ENCODE measurements at regions not wholly inside any gene's neighbourhood (a gene's known extent, or its start where the extent isn't known, plus 50 kb on each side); places are given as distances from the start of the nearest gene placed in this dataset.

- TF ChIP-seq CEBPB (IDR thresholded peaks at IDR 0.05) (no peak), CTCF (IDR thresholded peaks at IDR 0.05) (no peak), MYC (IDR thresholded peaks at IDR 0.05; ENCODE audit: borderline replicate concordance, low read length) (no peak)
These were observed 717.3 kb downstream of the MATN1 start for GRCh38 chr1:30005972-30006619.
